GM19463 (cell line): ENCODE measurements at regions not wholly inside any gene's neighbourhood (a gene's known extent, or its start where the extent isn't known, plus 50 kb on each side); places are given as distances from the start of the nearest gene placed in this dataset.

ENCODE experiments used
- ATAC-seq: cut with Tn5 transposase; IDR thresholded peaks from one replicate; pipeline ENCODE4 v1.9.1; 2021; ENCODE audit warnings: mild to moderate bottlenecking, moderate library complexity; ENCODE audit not compliant: unreplicated experiment

DNA sequence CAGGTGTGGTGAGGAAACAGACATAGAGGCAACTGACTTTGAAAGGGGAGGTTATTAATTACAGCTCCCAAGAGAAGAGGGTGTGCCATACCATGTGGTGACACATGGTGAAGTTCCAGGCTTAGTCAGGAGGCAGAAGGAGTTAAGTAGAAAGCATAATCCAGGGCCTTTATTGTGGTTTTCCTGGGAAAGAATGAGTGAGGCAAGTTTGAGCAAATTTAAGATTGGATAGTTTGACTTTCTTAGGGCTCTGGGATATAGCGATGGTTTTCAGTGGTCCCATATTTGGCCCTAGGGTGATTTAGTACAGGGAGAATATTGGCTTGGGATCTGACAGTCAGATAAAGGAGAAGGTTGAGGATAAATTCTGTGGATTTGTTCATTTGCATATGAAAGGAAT is 495.9 kb upstream of the FSTL5 start:
- no peak for ATAC-seq

GRCh38 chr4:162657966-162658365 is 494.2 kb upstream of the FSTL5 start:
- ATAC-seq: no peak

GRCh38 chr4:162650166-162650565 is 486.4 kb upstream of the FSTL5 start:
- no peak for ATAC-seq

DNA sequence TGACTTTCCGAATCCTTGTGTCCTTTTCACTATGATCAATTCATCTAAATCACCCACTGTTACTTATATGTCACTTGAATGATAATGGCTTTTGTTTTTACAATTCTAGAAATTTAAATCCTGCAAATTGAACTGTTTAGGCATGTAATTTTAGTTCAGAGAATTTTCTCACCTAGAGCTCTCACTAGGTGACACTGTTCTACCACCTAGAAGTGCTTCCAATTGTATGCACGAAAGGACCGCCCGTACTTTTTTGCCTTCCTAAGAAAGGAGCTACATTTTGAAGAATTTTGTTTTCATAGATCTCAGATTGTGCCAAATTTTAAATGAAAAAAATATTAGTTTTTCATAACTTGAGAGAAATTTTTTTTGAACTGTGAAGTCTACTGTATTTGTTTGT is 481.6 kb upstream of the FSTL5 start:
- ATAC-seq: no peak

DNA sequence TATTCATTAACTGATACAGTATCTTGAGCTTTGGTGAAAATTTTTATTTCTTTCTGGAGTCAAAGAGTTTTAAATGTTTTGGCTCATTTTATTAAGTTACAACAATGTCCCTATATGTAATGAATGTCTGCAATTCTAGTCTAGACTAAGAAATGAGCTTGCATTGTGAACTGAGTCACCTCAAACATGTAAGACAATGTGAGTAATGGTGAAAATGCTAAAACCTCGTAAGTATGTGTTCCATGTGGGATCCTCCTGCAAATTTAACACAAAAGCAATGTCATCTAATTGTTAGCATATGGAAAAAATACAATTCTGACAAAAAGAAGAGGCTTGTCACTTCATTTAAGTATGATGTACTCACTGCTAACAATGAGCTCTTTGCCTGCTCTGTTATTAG is 480.5 kb upstream of the FSTL5 start:
- ATAC-seq: no peak

GRCh38 chr4:162640152-162640551 is 476.4 kb upstream of the FSTL5 start:
- ATAC-seq: no peak

DNA sequence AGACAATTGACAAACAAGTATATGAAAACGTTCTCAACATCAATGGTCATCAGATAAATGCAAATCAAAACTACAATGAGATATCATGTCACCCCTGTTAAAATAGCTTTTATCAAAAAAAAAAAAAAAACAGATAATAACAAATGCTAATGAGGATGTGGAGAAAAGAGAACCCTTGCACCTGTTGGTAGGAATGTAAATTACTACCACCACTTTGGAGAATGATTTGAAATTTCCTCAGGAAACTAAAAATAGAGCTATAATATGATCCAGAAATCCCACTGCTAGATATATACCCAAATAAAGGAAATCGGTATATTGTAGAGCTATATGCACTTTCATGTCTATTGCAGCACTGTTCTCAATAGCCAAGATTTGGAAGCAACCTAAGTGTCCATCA is 470.6 kb upstream of the FSTL5 start:
- no peak for ATAC-seq

DNA sequence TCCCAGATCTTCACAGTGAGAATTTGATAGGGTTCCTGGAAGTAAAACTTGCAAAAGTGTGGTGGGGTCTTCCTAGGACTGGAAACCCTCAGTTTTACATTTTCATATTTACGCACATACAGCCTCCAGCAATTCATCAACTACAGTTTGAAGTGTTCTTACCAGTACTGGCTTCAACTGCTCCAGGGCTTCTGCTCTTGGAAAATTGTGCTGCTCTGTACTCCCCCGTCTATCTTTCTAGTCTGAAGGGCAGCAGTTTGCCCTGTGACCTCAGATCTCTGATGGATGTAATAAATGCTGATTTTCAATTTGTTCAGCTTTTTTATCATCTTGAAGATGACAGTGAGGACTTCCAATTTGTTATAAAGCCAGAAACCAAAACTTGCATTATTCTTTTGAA is 458.9 kb upstream of the FSTL5 start:
- ATAC-seq: no peak

DNA sequence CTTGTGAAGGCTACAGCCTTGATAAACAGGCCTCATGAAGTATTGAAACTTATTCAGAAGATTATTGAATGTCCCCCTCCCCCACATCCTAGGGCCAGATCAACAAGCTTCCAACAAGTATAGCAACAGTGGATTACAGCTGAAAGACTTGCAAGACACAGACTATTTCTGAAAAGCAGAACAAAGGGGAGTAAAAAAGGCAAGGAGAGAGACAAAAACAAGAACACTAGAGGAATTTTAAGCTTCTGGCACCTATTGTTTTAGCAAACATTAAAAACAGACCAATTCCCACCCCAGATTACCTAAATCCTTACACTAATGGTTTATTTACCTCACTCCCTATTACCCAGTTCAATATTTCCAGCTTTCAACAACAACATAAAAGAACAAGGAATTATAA is 446.3 kb upstream of the FSTL5 start:
- no peak for ATAC-seq

- ATAC-seq: no peak
Observed at GRCh38 chr4:162586266-162586665, 422.5 kb upstream of the FSTL5 start.

DNA sequence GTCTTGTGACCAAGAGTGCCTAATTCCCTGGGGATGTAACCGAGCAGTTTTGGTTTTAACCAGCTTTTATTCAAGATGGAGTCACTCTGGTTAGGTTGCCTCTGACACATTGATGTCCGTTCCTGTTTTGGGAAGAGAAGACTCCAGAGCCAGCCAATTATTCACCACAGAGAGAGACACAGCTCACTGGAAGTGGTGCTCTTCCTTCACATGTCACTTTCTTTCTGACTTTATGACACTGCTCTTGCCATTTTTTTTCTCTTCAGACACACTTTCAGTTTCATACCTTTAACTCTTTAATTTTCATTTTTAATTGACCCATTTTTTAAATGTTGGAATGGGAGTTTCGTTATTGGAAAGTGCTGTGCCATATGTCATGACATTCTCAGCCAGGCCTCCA is 418.4 kb upstream of the FSTL5 start:
- ATAC-seq: no peak

DNA sequence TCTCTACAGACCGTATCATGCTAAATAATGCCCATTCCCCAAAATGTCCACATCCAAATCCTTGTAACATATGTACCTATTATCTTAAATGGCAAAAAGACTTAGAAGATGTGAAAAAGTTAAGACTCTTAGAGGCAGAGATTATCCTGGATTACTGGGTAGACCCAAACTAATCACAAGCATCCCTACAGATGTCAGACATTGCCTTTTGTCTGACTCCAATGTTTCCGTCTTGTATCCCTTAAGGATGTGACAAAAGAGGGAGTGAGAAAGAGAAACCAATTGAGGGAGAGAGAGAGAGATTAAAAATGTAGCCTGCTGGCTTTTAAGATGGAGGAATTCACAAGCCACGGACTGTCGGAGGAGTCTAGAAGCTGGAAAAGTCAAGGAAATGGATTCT is 401.9 kb upstream of the FSTL5 start:
- no peak for ATAC-seq

DNA sequence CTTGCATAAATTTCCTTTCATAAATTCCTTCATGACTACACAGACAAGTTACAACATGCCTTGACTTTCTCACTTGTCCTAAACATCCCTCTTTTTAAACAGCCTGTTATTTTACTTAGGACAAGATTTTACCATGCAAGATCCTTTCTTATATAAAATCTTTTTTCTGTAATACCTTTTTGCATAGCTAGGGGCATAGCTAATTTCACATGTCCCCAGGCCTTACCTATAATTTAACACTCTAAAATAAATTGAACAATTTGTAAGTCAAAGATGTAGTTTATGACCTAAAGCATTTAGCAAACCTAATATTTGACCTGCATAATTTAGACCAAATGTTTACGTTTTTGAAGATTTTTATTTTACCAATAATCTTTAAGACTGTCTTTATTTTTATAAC is 396.3 kb upstream of the FSTL5 start:
- no peak for ATAC-seq

DNA sequence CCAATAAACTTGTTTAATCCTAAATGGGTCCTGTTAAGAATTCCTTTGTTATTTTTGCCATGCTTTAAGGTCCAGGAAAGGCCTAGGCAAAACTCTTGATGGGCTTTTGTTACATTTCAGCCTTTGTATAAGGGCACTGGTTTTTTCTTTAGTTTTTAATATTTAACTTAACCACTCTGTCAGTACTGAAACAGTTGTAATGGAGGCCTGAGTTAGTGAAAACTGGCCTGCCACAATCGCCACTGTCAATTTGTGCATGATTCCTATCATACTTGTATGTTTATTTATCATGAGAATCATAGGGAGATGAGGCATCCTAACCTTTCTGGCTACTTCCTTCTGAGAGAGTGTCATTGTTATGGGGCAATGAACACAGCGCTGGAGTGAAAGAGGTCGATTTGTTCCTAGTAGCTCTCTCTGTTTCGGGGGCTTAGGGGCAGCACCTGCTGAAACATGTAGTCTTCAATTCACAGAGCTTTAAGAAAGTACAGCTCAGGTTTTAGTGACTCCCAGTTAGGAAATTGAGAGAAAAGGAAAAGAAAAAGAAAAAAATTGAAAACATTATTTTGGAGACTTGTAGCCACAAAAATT is 393.8 kb upstream of the FSTL5 start:
- ATAC-seq: peak; percentile 53

DNA sequence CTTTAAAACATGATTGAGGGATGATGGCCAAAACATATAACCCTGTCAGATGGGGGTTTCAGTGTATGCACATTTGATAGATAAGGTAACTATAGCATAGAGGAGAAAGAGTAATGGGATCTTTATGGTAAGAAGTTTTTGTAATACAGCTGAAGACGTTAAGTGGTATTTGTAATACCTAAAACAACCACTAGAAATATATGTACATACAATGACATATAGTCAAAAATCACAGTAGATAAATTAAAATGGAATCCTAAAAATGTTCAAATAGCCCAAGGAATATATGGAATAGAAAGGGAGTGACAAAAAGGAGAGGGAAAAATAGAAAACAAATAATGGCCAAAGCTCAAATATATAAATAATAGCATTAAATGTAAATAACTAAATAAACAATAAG is 371.3 kb upstream of the FSTL5 start:
- ATAC-seq: no peak

DNA sequence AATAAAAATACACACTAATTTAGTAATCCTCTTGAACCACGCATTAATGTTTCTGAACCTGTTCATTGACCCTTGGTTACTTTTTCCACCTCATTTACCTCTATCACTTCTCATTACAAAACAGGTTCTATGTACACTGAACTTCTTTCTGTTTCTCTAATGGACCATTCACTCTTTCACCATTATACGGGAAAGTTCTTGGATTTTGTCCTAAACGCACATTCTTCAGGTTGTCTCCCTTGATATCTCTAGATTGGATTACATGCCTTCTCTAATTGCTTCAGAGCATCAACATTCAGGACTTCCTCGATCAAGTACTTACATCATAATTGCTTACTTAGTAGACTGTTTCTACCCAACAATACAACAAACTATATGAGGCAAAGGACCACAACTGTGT is 359.4 kb upstream of the FSTL5 start:
- ATAC-seq: no peak

- no peak for ATAC-seq
Observed at GRCh38 chr4:162522724-162523123, 358.9 kb upstream of the FSTL5 start.

DNA sequence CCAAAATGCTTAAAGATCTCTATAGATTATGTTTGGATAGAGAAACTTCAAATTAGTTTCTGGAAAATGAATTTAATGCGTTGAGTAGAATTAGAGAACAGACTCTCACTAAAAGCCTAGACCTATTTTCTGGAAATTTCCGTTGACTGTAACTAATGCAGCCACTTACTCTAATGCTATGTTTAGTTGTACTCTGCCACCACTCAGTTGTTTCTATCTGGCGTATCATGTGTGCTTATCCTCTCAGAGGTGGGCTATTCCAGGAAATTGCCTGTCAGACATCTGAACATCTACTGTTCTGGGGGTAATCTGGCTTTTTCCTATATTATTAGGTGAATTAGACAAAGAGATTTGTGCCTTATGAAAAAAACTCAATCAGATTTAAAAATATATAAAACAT is 347.1 kb upstream of the FSTL5 start:
- ATAC-seq: no peak

GRCh38 chr4:162510115-162510514 is 346.3 kb upstream of the FSTL5 start:
- ATAC-seq: no peak

- no peak for ATAC-seq
Observed at GRCh38 chr4:162509333-162509732, 345.5 kb upstream of the FSTL5 start.

GRCh38 chr4:162506253-162506652 is 342.5 kb upstream of the FSTL5 start:
- ATAC-seq: no peak

- no peak for ATAC-seq
Observed at GRCh38 chr4:162503868-162504267, 340.1 kb upstream of the FSTL5 start.

DNA sequence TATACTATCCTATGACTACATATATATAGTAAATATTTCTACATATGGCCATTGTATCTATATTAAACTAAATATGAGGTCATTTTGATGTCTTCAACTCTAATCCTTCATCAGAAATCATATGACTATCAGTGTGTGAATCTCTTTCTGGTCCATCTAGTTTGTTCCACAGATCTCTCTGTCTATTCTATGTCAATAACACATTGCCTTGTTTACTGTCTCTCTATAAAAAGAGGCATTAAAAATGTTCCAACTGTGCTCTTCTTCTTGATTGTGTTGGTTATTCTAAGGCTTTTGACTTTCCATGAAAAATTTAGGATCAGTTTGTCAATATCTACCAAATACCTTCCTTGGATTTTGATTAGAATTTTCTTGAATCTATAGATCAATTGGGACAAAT is 338.3 kb upstream of the FSTL5 start:
- no peak for ATAC-seq

- ATAC-seq: peak; percentile 52
Observed at GRCh38 chr4:162499478-162499877, 335.7 kb upstream of the FSTL5 start.
